IPS-18c (cell line): ENCODE measurements at regions not wholly inside any gene's neighbourhood (a gene's known extent, or its start where the extent isn't known, plus 50 kb on each side); places are given as distances from the start of the nearest gene placed in this dataset.

ENCODE experiments used
- H3K4me3 ChIP-seq: 2 replicates; pipeline ENCODE4 v1.7.0; 2013; ENCODE audit warnings: low read depth, mild to moderate bottlenecking, low read length, moderate library complexity; ENCODE audit not compliant: insufficient read depth
- H3K9me3 ChIP-seq: one replicate; pipeline ENCODE4 v1.6.1; 2013; ENCODE audit warnings: mild to moderate bottlenecking, low read length, moderate library complexity; ENCODE audit not compliant: control insufficient read depth, insufficient read depth

GRCh38 chr11:134751031-134751585 lies 339.1 kb upstream of the B3GAT1 start:
- H3K4me3 ChIP-seq: no peak overlapping the region
- H3K9me3 ChIP-seq: no peaks in the 10 kb centered on the region

- H3K9me3 ChIP-seq: no peaks in the 10 kb centered on the region
- H3K4me3 ChIP-seq: no peak overlapping the region
These were observed 338.6 kb upstream of the B3GAT1 start for GRCh38 chr11:134750619-134751018.

DNA sequence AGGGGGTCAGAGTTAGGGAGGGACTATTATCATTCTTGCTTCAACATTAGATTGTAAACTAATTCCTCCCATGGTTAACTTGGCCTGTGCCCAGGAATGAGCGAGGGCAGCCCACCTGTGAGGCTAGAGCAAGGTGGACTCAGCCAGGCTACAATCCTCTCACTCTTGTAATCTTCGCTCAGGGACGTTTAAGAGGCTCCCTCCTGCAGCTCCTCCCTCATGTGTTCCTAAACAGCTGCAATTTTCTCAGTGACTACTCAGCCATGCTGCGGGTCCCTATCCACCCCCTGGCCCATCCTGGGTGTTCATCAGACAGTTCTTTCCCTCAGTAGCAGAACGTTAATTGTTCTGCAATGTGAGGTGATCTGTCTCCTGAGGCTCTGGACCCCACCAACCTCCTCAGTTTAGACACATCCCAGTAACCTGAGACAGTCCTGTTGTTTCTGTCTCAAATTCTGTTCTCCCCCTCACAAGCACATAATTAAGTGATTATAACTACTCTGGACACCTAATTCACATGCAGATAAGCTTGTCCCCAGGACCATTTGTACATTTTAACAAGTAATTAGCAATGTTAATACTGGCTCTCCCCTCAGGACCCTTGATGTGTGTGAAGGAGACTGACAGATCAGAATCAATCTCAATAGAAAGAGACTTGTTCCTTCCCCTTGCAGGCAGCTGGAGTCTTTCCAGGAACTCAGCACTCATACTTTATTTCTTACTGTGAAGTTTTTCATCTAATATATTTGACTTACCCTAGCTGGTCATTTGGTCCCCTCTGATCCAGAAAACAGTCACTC lies 337.2 kb upstream of the B3GAT1 start:
- Histone ChIP-seq H3K9me3 (no peaks in the 10 kb centered on the region), H3K4me3 (no peak overlapping the region)

GRCh38 chr11:134746609-134747008 lies 334.6 kb upstream of the B3GAT1 start:
- Histone ChIP-seq H3K4me3 (no peak overlapping the region), H3K9me3 (no peaks in the 10 kb centered on the region)

DNA sequence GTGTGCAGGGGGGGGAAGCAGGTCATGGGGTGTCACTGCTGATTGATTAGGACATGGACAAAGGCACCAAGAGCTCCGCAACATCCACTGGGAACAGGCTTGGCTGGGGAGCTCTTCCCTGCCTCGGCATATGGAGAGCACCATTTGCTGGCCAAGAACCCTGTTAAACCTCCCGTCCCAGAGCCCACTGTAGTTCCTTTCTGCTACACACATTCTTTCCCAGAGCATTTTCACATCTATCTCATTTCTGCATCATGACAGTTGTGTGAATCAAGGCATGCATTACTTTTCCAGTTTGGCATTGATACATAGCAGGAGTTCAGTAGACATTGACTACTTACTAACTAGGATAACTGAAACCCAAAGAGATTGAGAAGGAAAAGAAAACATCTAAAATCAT lies 333.4 kb upstream of the B3GAT1 start:
- H3K9me3 ChIP-seq: no peaks in the 10 kb centered on the region

GRCh38 chr11:134743820-134744195 lies 331.8 kb upstream of the B3GAT1 start:
- Histone ChIP-seq H3K4me3 (no peak overlapping the region), H3K9me3 (no peaks in the 10 kb centered on the region)

More for the DNA sequence above, 333.4 kb upstream of the B3GAT1 start:
- H3K4me3 ChIP-seq: no peak overlapping the region

GRCh38 chr11:134742956-134743819 lies 331.1 kb upstream of the B3GAT1 start:
- H3K4me3 ChIP-seq: no peak overlapping the region
- no peaks in the 10 kb centered on the region for H3K9me3 ChIP-seq

DNA sequence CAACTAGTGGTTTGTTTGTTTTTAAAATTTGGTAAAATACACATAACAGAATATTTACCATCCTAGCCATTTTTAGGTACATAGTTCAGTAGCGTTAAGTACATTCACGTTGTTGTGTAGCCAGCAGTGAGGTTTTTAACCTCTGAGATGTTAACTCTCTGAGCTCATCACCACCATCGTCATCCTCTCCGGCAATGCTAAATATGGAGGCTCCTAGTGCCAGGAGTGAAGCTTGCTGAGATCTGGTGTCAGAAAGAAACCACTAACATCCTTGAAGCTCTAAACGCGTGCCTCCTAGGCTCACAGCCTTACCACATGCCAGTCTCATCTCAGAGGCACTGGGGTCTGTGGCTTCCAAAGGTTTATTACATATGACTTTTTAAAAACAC lies 330.2 kb upstream of the B3GAT1 start:
- no peak overlapping the region for H3K4me3 ChIP-seq

DNA sequence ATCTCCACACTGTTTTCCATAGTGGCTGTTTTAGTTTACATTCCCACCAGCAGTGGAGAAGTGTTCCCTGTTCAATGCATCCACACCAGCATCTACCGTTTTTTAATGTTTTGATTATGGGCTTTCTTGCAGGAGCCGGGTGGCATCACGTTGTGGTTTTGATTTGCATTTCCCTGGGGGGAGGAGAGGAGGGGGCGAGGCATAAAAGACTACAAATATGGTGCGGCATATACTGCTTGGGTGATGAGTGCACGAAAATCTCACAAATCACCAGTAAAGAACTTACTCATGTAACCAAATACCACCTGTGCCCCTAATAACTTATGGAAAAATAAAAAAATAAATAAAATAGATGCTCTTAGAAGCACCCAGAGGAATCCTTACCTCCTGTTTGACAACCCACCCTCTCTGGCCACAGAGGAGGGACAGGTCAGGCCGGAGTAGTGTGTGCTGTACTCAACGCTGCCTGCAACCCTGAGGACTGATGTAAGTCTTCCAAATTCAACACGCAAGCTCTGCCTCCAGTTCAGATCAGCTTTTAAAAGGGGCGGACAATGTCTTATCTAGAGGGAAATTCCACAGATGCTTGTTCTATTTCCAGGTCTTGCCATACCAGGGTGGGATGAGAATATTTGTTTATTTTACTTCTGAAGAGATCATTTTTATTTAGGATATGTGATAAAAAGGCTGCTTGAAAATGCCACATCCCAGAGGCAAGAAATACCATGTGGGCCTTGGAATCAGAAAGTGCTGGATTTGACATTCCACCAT lies 329.6 kb upstream of the B3GAT1 start:
- no peaks in the 10 kb centered on the region for H3K9me3 ChIP-seq
- H3K4me3 ChIP-seq: no peak overlapping the region

More for the DNA sequence above, 330.2 kb upstream of the B3GAT1 start:
- no peaks in the 10 kb centered on the region for H3K9me3 ChIP-seq

DNA sequence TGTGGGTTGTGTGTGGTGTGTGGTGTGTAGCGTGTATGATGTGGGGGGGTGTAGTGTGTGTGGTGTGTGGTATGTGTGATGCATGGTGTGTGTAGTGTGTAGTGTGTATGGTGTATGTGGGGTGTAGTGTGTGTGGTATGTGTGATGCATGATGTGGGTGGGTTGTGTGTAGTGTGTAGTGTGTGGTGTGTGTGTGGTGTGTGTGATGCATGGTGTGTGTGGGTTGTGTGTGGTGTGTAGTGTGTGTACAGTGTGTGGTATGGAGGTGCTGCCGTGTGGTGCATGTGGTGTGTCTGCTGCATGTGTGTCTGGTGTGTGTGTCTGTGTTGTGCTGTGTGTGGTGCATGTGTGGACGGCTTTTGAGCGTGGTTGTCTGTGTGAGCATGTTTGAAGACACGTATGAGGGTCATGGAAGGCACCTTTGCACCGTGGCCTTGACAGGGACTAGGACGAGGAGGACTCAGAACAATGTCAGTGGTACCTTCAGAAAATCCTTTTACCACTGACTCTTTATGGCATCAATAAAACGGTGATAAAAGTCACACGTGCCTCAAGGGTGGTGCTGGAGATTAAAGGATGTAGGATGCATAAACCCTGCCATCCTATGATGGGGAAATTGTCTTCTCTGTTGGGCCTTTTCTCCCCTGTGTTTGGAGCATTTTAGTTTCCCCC lies 328.7 kb upstream of the B3GAT1 start:
- Histone ChIP-seq H3K9me3 (no peaks in the 10 kb centered on the region), H3K4me3 (no peak overlapping the region)

DNA sequence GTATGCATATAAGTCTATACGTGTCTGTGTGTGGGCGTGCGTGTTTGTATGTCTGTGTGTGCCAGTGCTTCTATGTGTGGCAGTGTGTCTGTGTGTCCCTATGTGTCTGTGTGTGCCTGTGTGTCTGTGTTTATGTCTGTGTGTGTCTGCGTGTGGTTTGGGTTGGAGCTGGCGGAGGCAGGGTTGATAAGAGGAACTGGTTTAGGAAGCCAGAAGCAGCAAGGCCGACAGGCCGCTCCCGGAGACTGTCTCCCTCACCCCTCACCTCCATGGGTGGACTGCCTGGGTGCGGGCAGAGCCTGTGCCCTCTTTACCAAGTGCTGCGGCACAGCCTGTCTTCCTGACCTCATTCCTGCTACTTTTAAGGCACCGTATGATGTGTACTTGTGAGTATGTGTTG lies 327.1 kb upstream of the B3GAT1 start:
- H3K9me3 ChIP-seq: no peaks in the 10 kb centered on the region
- H3K4me3 ChIP-seq: no peak overlapping the region

DNA sequence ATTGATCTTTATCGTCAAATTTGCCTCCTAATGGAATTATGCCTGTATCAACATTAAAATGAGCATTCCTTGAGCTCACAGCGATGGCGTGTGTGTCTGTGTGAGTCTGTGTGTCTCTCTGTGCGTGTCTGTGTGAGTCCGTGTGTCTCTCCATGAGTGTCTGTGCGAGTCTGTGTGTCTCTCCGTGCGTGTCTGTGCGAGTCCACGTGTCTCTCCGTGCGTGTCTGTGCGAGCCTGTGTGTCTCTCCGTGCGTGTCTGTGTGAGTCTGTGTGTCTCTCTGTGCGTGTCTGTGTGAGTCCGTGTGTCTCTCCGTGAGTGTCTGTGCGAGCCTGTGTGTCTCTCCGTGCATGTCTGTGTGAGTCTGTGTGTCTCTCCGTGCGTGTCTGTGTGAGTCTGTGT lies 326.5 kb upstream of the B3GAT1 start:
- Histone ChIP-seq H3K9me3 (no peaks in the 10 kb centered on the region), H3K4me3 (no peak overlapping the region)

DNA sequence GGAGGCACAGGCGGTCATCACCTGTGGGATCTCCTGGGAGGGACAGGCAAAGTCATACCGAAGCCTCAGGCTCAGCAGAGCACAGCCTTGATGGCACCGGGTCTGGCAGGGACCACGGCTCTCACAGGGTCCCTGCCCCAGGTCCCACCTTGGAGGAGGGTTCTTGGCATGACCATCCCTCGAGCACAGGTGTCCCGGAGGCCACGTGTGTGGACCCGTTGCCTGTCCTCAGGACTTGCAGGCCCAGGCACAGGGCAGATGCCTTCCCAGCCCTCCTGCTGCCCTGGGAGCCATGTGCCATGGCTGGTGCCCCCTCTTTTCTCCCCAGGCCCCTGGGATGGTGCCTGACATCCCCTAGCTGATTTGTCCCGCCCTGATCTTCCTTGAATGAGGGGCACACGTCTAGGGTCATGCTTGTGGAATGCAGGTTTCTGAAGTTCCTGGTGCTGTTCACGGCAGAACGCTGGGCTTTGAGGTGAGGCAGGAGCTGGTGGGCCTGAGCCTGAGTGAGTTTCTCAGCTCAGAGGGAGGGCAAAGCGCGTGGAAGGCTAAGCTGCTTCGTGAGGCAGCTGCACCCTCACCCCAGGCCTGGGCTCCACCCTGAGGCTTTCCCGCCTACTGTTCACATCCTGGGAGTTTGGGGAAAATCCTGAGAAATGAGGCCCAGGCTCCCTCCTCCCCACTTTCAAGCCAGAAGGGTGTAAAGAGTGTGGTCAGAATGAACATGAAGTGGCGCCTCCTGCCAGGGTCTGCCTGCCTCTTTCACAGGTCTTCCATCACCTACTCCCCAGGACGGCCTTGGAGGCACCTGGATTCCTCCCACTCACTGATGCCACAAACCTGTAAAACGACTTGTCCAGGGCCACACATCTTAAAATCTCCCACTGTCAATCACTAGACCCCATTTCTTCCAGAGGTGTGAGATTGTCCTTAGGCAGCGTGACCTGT lies 325.8 kb upstream of the B3GAT1 start:
- no peaks in the 10 kb centered on the region for H3K9me3 ChIP-seq
- no peak overlapping the region for H3K4me3 ChIP-seq

- Histone ChIP-seq H3K9me3 (no peaks in the 10 kb centered on the region), H3K4me3 (no peak overlapping the region)
These were observed 324.4 kb upstream of the B3GAT1 start for GRCh38 chr11:134736251-134736947.

DNA sequence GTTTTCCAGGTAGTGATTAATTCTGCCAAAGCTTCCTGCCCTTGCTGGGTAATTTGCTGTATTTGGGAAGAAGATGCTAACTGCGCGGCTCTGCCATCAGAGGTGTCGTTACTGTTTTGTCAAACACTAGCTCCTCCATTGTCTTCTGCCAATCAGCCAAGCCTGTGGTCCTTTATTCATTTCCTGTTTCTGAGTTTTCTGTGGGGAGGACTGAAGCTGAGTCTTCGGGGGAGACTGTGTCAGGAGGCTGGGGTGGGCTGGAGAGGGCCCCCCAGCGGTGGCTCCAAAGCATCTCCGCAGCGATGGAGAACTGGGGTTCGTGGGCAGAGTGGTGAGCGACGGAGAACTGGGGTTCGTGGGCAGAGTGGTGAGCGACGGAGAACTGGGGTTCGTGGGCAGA lies 322.9 kb upstream of the B3GAT1 start:
- H3K4me3 ChIP-seq: no peak overlapping the region
- no peaks in the 10 kb centered on the region for H3K9me3 ChIP-seq
